Esophagus squamous epithelium (tissue), 5 donors: ENCODE measurements at regions not wholly inside any gene's neighbourhood (a gene's known extent, or its start where the extent isn't known, plus 50 kb on each side); places are given as distances from the start of the nearest gene placed in this dataset.

Experiments
- DNase-seq: peaks from one replicate; lab custom pipeline; 2025; lab: John Stamatoyannopoulos, UW
- H3K27ac ChIP-seq, 4 donors: fragments of 200-600 bp; sonication (generic); one replicate each; pipeline ENCODE4 v1.5.1; 2016 to 2019; ENCODE audit warnings: mild to moderate bottlenecking in 1 of 4
- H3K27me3 ChIP-seq, 4 donors: fragments of 200-600 bp; sonication (generic); 1 replicate in 3 of 4; 2 replicates in 1 of 4; pipeline versions ENCODE4 v1.5.1 to v1.6.0; 2017 to 2021; ENCODE audit warnings: antibody characterized with exemption in 1 of 4
- H3K36me3 ChIP-seq, 3 donors: fragments of 200-600 bp; sonication (generic); one replicate each; pipeline ENCODE4 v1.5.1; 2016 to 2019
- H3K4me1 ChIP-seq, 3 donors: fragments of 200-600 bp; sonication (generic); one replicate each; pipeline ENCODE4 v1.5.1; 2017 to 2019
- H3K4me3 ChIP-seq, 4 donors: fragments of 200-600 bp; sonication (generic); 1 replicate in 3 of 4; 2 replicates in 1 of 4; pipeline ENCODE4 v1.5.1; 2016 to 2019; ENCODE audit warnings: mild to moderate bottlenecking in 2 of 4, moderate library complexity in 1 of 4
- H3K9me3 ChIP-seq, 3 donors: fragments of 200-600 bp; sonication (generic); one replicate each; pipeline ENCODE4 v1.5.1; 2016 to 2019
- POLR2A ChIP-seq, 4 donors: fragments of 450-650 bp; IDR thresholded peaks; one replicate each; pipeline ENCODE4 v1.6.1; 2017; ENCODE audit warnings: antibody characterized with exemption in 4 of 4, mild to moderate bottlenecking in 4 of 4, moderate library complexity in 3 of 4
- WGBS, 2 donors: methylation state at CpG; one replicate each; pipeline ENCODE4 v1.1.5; 2018; 5-methylcytosine and 5-hydroxymethylcytosine counted together
- intact Hi-C: fragments of 100-400 bp; cut with DNase I; formaldehyde crosslinking; loops from one replicate; pipeline ENCODE4 v1.15.0; 2022
- TF ChIP-seq, protein P1 (sequence below), 6 experiments: fragments of 450-650 bp in 4 of 6; fragments of 200-600 bp in 2 of 6; sonication (generic) in 2 of 6; IDR thresholded peaks; one replicate each; pipeline ENCODE4 v1.5.1; 2016 to 2019; ENCODE audit warnings: antibody characterized with exemption in 6 of 6, mild to moderate bottlenecking in 4 of 6, moderate library complexity in 4 of 6
- donor health status: DM: yes; HTN: yes; CAD: no.

GRCh38 chr6:165845493-165845892, 182.5 kb upstream of the PDE10A start:
- TF ChIP-seq, protein P1, sequence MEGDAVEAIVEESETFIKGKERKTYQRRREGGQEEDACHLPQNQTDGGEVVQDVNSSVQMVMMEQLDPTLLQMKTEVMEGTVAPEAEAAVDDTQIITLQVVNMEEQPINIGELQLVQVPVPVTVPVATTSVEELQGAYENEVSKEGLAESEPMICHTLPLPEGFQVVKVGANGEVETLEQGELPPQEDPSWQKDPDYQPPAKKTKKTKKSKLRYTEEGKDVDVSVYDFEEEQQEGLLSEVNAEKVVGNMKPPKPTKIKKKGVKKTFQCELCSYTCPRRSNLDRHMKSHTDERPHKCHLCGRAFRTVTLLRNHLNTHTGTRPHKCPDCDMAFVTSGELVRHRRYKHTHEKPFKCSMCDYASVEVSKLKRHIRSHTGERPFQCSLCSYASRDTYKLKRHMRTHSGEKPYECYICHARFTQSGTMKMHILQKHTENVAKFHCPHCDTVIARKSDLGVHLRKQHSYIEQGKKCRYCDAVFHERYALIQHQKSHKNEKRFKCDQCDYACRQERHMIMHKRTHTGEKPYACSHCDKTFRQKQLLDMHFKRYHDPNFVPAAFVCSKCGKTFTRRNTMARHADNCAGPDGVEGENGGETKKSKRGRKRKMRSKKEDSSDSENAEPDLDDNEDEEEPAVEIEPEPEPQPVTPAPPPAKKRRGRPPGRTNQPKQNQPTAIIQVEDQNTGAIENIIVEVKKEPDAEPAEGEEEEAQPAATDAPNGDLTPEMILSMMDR (IDR thresholded peaks at IDR 0.05), result no peak
- H3K36me3 ChIP-seq, result no peaks in the 10 kb centered on the region
- no peaks in the 10 kb centered on the region for H3K9me3 ChIP-seq
- peaks cover 0 to 12% (median 0%) of the 10 kb centered on the region in 3 donors for H3K4me1 ChIP-seq
- DNase-seq, result no peak
- 39 to 65% methylated on average over 3 of the region's 3 CpGs for WGBS, 2 donors
- no peak overlapping the region for H3K27ac ChIP-seq
- H3K27me3 ChIP-seq, result peaks cover 0 to 37% (median 0%) of the 10 kb centered on the region in 4 donors
- no peak overlapping the region for H3K4me3 ChIP-seq
- intact Hi-C loops, result loop anchor here (5.0 kb wide), 1 partner anchor 113 kb away; no protein-coding TSS in a partner anchor

DNA sequence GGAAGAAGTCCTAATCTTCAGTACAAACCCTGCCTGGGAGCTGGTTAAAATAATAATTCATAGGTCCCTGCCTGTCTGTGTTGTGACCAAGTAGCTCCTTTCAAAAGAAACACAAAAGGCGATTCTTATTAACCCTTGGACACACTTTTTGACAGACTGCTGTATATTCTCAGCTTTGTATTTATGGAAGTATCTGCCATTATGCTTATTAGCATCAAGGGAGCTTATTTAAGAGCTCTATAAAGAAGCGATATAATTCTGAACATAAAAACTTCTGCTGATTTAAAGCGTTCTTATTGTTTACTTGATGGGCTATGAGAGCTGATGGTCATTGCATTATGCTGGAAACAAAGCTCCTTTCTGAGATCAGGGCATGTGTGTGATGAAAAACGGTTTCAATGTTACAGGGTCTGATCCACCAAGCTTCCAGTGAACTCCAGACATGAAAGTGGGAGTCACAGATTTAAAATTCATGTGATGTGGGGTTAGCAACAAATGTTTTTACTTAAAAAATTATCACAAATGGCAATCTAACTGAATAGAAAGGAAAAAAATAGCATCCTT, 181.8 kb upstream of the PDE10A start:
- intact Hi-C loops, result loop anchor here (5.0 kb wide), 1 partner anchor 113 kb away; no protein-coding TSS in a partner anchor
- Histone ChIP-seq H3K27me3 (peaks cover 0 to 32% (median 0%) of the 10 kb centered on the region in 4 donors), H3K27ac (no peak overlapping the region), H3K36me3 (no peaks in the 10 kb centered on the region), H3K9me3 (no peaks in the 10 kb centered on the region), H3K4me3 (no peak overlapping the region), H3K4me1 (peaks cover 0 to 12% (median 0%) of the 10 kb centered on the region in 3 donors)
- no peak for TF ChIP-seq POLR2A (IDR thresholded peaks at IDR 0.05)
- TF ChIP-seq, protein P1 (IDR thresholded peaks at IDR 0.05), result no peak
- 69 to 70% methylated on average over 4 of the region's 4 CpGs for WGBS, 2 donors
- DNase-seq, result no peak

- H3K27ac ChIP-seq, result no peak overlapping the region
- intact Hi-C loops, result no loop called here
- no peak for TF ChIP-seq POLR2A (IDR thresholded peaks at IDR 0.05)
- 73 to 76% methylated on average over 5 of the region's 5 CpGs for WGBS, 2 donors
- no peak for DNase-seq
- H3K9me3 ChIP-seq, result no peaks in the 10 kb centered on the region
- H3K4me1 ChIP-seq, result peaks cover 0 to 12% (median 0%) of the 10 kb centered on the region in 3 donors
- H3K27me3 ChIP-seq, result peaks cover 0 to 28% (median 0%) of the 10 kb centered on the region in 4 donors
- no peaks in the 10 kb centered on the region for H3K36me3 ChIP-seq
- no peak overlapping the region for H3K4me3 ChIP-seq
Observed at GRCh38 chr6:165844232-165844631, 181.2 kb upstream of the PDE10A start.

DNA sequence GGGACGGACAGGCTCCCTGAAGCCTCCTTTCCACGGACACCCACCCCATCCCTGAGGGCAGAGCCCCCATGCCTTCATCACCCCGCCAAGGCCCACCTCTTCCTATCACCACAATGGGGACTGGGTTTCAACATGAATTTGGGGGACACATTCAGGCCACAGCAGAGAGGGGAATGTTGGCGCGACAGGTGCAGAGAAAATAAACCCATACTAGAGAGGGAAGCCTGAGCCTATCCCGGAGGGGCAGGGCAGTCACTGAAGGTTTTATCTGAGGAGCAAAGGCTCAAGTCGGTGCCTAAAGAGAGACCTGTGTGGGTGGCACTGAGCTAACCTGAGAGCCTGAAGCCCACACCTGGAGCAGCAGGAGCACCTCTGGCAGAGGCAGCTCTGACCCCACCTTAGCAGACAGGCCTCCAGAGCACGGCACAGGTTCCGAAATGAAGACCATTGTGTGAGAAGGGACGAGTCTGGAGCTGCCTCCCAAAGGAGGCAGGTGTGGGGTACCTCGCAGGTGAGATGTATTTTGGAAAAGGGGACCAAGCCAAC, 180.6 kb upstream of the PDE10A start:
- TF ChIP-seq, protein P1 (IDR thresholded peaks at IDR 0.05), result no peak
- no peak for TF ChIP-seq POLR2A (IDR thresholded peaks at IDR 0.05)
- H3K27me3 ChIP-seq, result peaks cover 0 to 26% (median 0%) of the 10 kb centered on the region in 4 donors
- DNase-seq, result no peak
- intact Hi-C loops, result no loop called here
- H3K9me3 ChIP-seq, result no peaks in the 10 kb centered on the region
- H3K4me1 ChIP-seq, result peaks cover 0 to 12% (median 0%) of the 10 kb centered on the region in 3 donors
- WGBS, 2 donors, result 64 to 77% methylated on average over 6 to 8 of the region's 11 CpGs
- H3K36me3 ChIP-seq, result no peaks in the 10 kb centered on the region
- no peak overlapping the region for H3K4me3 ChIP-seq
- no peak overlapping the region for H3K27ac ChIP-seq

GRCh38 chr6:165843121-165843520, 180.1 kb upstream of the PDE10A start:
- H3K27me3 ChIP-seq, result peaks cover 0 to 20% (median 0%) of the 10 kb centered on the region in 4 donors
- H3K27ac ChIP-seq, result no peak overlapping the region
- 47 to 52% methylated on average over 4 to 5 of the region's 5 CpGs for WGBS, 2 donors
- no peak for DNase-seq
- peaks cover 0 to 12% (median 0%) of the 10 kb centered on the region in 3 donors for H3K4me1 ChIP-seq
- no peaks in the 10 kb centered on the region for H3K36me3 ChIP-seq
- H3K9me3 ChIP-seq, result no peaks in the 10 kb centered on the region
- TF ChIP-seq, protein P1 (IDR thresholded peaks at IDR 0.05), result no peak
- TF ChIP-seq POLR2A (IDR thresholded peaks at IDR 0.05), result no peak
- H3K4me3 ChIP-seq, result no peak overlapping the region
- intact Hi-C loops, result no loop called here
